H9 (cell line): ENCODE measurements at regions not wholly inside any gene's neighbourhood (a gene's known extent, or its start where the extent isn't known, plus 50 kb on each side); places are given as distances from the start of the nearest gene placed in this dataset.

Experiments
- DNase-seq: peaks from one replicate; pipeline ENCODE4 v3.0.0-alpha.2; 2017
- H2AFZ ChIP-seq: one replicate; pipeline ENCODE4 v1.6.1; 2013; ENCODE audit warnings: mild to moderate bottlenecking, low read length, control low read depth, moderate library complexity
- H2AK5ac ChIP-seq: 2 replicates; pipeline ENCODE4 v1.6.1; 2013; ENCODE audit warnings: low read length, control low read depth, mixed read lengths; ENCODE audit not compliant: insufficient read length
- H2BK120ac ChIP-seq: one replicate; pipeline ENCODE4 v1.6.1; 2013; ENCODE audit warnings: low read depth, mild to moderate bottlenecking, low read length, control low read depth, inconsistent platforms; ENCODE audit not compliant: poor library complexity, severe bottlenecking
- H2BK12ac ChIP-seq: 2 replicates; pipeline ENCODE4 v1.6.1; 2013; ENCODE audit warnings: low read length, control low read depth, mixed read lengths, low read depth; ENCODE audit not compliant: insufficient read length
- H2BK15ac ChIP-seq: 2 replicates; pipeline ENCODE4 v1.6.1; 2013; ENCODE audit warnings: low read depth, low read length, control low read depth
- H2BK20ac ChIP-seq: one replicate; pipeline ENCODE4 v1.6.1; 2013; ENCODE audit warnings: low read depth, mild to moderate bottlenecking, low read length, control low read depth, inconsistent platforms; ENCODE audit not compliant: poor library complexity, severe bottlenecking
- H2BK5ac ChIP-seq: 2 replicates; pipeline ENCODE4 v1.6.1; 2013; ENCODE audit warnings: low read length, control low read depth, mixed read lengths; ENCODE audit not compliant: insufficient read length
- H3K14ac ChIP-seq: 2 replicates; pipeline ENCODE4 v1.6.1; 2013; ENCODE audit warnings: low read length, control low read depth; ENCODE audit not compliant: insufficient read depth
- H3K18ac ChIP-seq: 2 replicates; pipeline ENCODE4 v1.6.1; 2013; ENCODE audit warnings: low read depth, mild to moderate bottlenecking, mixed read lengths, low read length, control low read depth; ENCODE audit not compliant: insufficient read length
- H3K23ac ChIP-seq: 2 replicates; pipeline ENCODE4 v1.6.1; 2013; ENCODE audit warnings: low read length, control low read depth, mixed read lengths, low read depth; ENCODE audit not compliant: insufficient read length
- H3K23me2 ChIP-seq: 2 replicates; pipeline ENCODE4 v1.6.1; 2013; ENCODE audit warnings: low read depth, mild to moderate bottlenecking, mixed read lengths, low read length, control low read depth; ENCODE audit not compliant: insufficient read length, poor library complexity, severe bottlenecking
- H3K27ac ChIP-seq: 2 replicates; pipeline ENCODE4 v1.5.1; 2013; ENCODE audit warnings: low read length, control low read depth, mixed read lengths, low read depth; ENCODE audit not compliant: insufficient read length
- H3K27me3 ChIP-seq: 2 replicates; pipeline ENCODE4 v1.6.1; 2013; ENCODE audit warnings: low read length, control low read depth, inconsistent platforms; ENCODE audit not compliant: insufficient read depth
- H3K4ac ChIP-seq: 2 replicates; pipeline ENCODE4 v1.6.1; 2013; ENCODE audit warnings: low read depth, mild to moderate bottlenecking, control low read depth, inconsistent platforms, low read length, moderate library complexity
- H3K4me1 ChIP-seq: 2 replicates; pipeline ENCODE4 v1.6.1; 2013; ENCODE audit warnings: low read length, control low read depth, inconsistent platforms; ENCODE audit not compliant: insufficient read depth
- H3K4me2 ChIP-seq: 2 replicates; pipeline ENCODE4 v1.6.1; 2013; ENCODE audit warnings: low read length, control low read depth, mixed read lengths; ENCODE audit not compliant: insufficient read length, insufficient read depth
- H3K56ac ChIP-seq: 2 replicates; pipeline ENCODE4 v1.6.1; 2013; ENCODE audit warnings: low read depth, mild to moderate bottlenecking, mixed read lengths, low read length, control low read depth; ENCODE audit not compliant: insufficient read length
- H3K79me1 ChIP-seq: 2 replicates; pipeline ENCODE4 v1.6.1; 2013; ENCODE audit warnings: low read depth, mild to moderate bottlenecking, moderate library complexity, low read length, control low read depth, inconsistent platforms; ENCODE audit not compliant: insufficient read depth, poor library complexity, severe bottlenecking
- H3K79me2 ChIP-seq: 2 replicates; pipeline ENCODE4 v1.6.1; 2013; ENCODE audit warnings: low read length, control low read depth, inconsistent platforms; ENCODE audit not compliant: insufficient read depth
- H3K9ac ChIP-seq: 2 replicates; pipeline ENCODE4 v1.6.1; 2013; ENCODE audit warnings: low read length, control low read depth, mixed read lengths; ENCODE audit not compliant: insufficient read length; ENCODE audit errors: extremely low read depth
- H3K9me3 ChIP-seq: one replicate; pipeline ENCODE4 v1.6.1; 2013; ENCODE audit warnings: low read depth, low read length, inconsistent platforms; ENCODE audit not compliant: control insufficient read depth
- H3T11ph ChIP-seq: one replicate; pipeline ENCODE4 v1.6.1; 2013; ENCODE audit warnings: mild to moderate bottlenecking, low read length, control low read depth, inconsistent platforms
- H4K20me1 ChIP-seq: one replicate; pipeline ENCODE4 v1.6.1; 2013; ENCODE audit not compliant: control insufficient read depth, insufficient read length, insufficient read depth
- H4K5ac ChIP-seq: 2 replicates; pipeline ENCODE4 v1.6.1; 2013; ENCODE audit warnings: low read depth, mild to moderate bottlenecking, mixed read lengths, low read length, control low read depth; ENCODE audit not compliant: insufficient read length
- H4K8ac ChIP-seq: replicated peaks from 2 replicates; pipeline ENCODE4 v1.6.1; 2013; ENCODE audit warnings: low read length, control low read depth, mixed read lengths, low read depth; ENCODE audit not compliant: insufficient read length
- H4K91ac ChIP-seq: 2 replicates; pipeline ENCODE4 v1.6.1; 2013; ENCODE audit warnings: low read depth, mild to moderate bottlenecking, moderate library complexity, mixed read lengths, low read length, control low read depth; ENCODE audit not compliant: insufficient read length
- H3K27ac Mint-ChIP-seq, 3 experiments: 2 replicates in 2 of 3; 3 replicates in 1 of 3; pipeline ENCODE4 v1.8.0; 2020 to 2021; ENCODE audit warnings: mixed read lengths in 3 of 3, mild to moderate bottlenecking in 1 of 3, moderate library complexity in 1 of 3
- H3K27me3 Mint-ChIP-seq: 2 replicates; pipeline ENCODE4 v1.8.0; 2021; ENCODE audit warnings: low read depth, mild to moderate bottlenecking, moderate library complexity, mixed read lengths
- H3K36me3 Mint-ChIP-seq, 3 experiments: 2 replicates in 2 of 3; 3 replicates in 1 of 3; pipeline ENCODE4 v1.8.0; 2020 to 2021; ENCODE audit warnings: low read depth in 3 of 3, mixed read lengths in 3 of 3; ENCODE audit not compliant: insufficient read depth in 1 of 3
- H3K4me1 Mint-ChIP-seq, 2 experiments: 2 replicates each; pipeline ENCODE4 v1.8.0; 2020; ENCODE audit warnings: mixed read lengths in 2 of 2
- H3K4me3 Mint-ChIP-seq, 2 experiments: 2 replicates in 1 of 2; 3 replicates in 1 of 2; pipeline ENCODE4 v1.8.0; 2020 to 2021; ENCODE audit warnings: mild to moderate bottlenecking in 2 of 2, mixed read lengths in 2 of 2, moderate library complexity in 1 of 2
- H3K9me3 Mint-ChIP-seq, 2 experiments: 2 replicates in 1 of 2; 3 replicates in 1 of 2; pipeline ENCODE4 v1.8.0; 2020; ENCODE audit warnings: mild to moderate bottlenecking in 2 of 2, mixed read lengths in 2 of 2, moderate library complexity in 1 of 2
- CTCF ChIP-seq: fragments of 200-600 bp; sonication (generic); conservative IDR thresholded peaks from 3 replicates; pipeline ENCODE4 v1.8.0; 2021; ENCODE audit warnings: antibody characterized with exemption, mild to moderate bottlenecking
- WGBS: extraction: QIAGEN DNeasy Blood & Tissue Kit; methylation state at CpG from one replicate; pipeline ENCODE4 v1.1.7; 2013; ENCODE audit warnings: missing lambda C conversion rate, low lambda C conversion rate, mixed read lengths; ENCODE audit not compliant: insufficient read length; ENCODE audit errors: extremely low coverage; 5-methylcytosine and 5-hydroxymethylcytosine counted together

GRCh38 chr13:30851697-30852096, 54.4 kb upstream of the MEDAG start:
- Histone ChIP-seq H2BK15ac (no peak overlapping the region), H3K9ac (no peak overlapping the region), H2BK120ac (no peak overlapping the region), H4K20me1 (no peaks in the 10 kb centered on the region), H3K27me3 (no peaks in the 10 kb centered on the region; the same call in 1 of the 2 replicates), H2AK5ac (no peak overlapping the region), H3K27ac (no peak overlapping the region), H3K18ac (no peak overlapping the region), H3T11ph (no peak overlapping the region), H3K4me1 (no peaks in the 10 kb centered on the region), H2BK5ac (no peak overlapping the region), H2AFZ (no peak overlapping the region), H3K14ac (no peak overlapping the region), H3K79me2 (no peaks in the 10 kb centered on the region), H3K79me1 (no peaks in the 10 kb centered on the region), H2BK12ac (no peak overlapping the region), H4K5ac (no peak overlapping the region), H3K56ac (no peak overlapping the region), H3K4ac (no peak overlapping the region), H4K91ac (no peak overlapping the region), H3K9me3 (no peaks in the 10 kb centered on the region), H3K23ac (no peak overlapping the region), H3K23me2 (no peaks in the 10 kb centered on the region), H3K4me2 (no peak overlapping the region), H4K8ac (no peak overlapping the region), H2BK20ac (no peak overlapping the region)
- Mint-ChIP-seq H3K4me1 (peaks cover 6% of the 10 kb centered on the region in 2 experiments), H3K36me3 (no peaks in the 10 kb centered on the region), H3K4me3 (no peak overlapping the region), H3K9me3 (peaks cover 0 to 2% of the 10 kb centered on the region in 2 experiments; a peak in 2 of 5 replicates), H3K27me3 (peaks cover 9% of the 10 kb centered on the region), H3K27ac (no peak overlapping the region)
- no peak for TF ChIP-seq CTCF
- DNase-seq, result no peak
- no CpG with 5 or more reads among the region's 5 CpGs for WGBS
